NCI-H2107 treated with DMSO at 0.1 percent for 48 hours (cell line): ENCODE measurements at regions not wholly inside any gene's neighbourhood (a gene's known extent, or its start where the extent isn't known, plus 50 kb on each side); places are given as distances from the start of the nearest gene placed in this dataset.

Source experiments
- DNase-seq: peaks from one replicate; lab custom pipeline; 2025; ENCODE audit not compliant: unreplicated experiment; lab: John Stamatoyannopoulos, UW

DNA sequence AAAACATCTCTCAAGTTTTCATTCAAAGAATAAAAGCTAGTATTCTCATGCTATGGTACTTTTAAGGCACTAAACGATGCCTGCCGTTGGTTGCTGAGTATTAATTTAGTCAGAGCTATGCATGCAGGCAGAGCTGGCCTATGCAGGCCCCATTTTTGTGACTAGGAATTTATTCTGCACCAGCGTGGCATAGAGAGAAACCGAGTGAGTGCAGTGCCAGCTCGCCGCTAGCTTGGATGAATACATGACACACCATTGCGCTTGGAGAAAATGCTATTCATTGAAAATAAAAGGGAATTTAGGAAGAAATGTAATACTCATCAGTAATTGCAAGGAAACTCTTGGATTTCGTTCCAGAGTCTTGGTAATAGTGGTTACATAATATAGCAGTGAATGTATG, 231.6 kb upstream of the RBFOX1 start:
- no peak for DNase-seq

DNA sequence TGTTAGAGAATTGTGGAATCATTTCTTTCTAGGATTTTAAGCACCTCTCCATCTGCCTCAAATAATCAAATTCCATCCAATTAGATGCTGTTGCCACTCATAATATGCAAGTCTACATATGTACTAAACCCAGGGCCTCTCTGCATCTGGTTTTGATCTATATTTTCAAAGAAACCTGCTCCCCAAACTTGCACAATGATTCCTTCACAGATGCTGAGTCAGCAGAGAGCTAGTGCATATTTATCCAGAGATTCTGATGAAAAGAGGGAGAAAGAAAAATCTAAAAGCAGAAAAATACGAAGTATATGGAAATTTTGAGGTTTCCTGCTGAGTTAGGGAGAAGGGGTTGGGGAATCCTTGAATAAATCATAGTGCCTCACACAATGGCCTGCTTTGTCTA, 235.1 kb upstream of the RBFOX1 start:
- no peak for DNase-seq

DNA sequence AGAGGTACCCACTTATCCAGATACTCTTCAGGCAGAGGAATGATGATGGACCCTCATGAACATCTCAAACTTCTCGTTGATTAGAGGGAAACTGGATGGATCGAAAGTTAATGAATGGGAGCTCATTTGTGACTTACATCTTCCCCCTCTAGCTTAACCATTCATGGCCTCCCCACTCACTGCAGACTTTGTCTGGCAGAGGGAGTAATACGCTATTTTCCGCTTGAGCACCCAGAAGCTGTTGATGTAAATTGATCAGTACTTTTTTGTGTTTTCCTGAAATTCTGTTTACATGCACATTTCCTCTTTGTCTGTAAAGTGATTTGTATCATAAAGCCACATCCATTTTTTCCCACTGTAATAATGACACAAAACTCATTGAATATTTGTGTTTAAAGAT, 239.1 kb upstream of the RBFOX1 start:
- DNase-seq: no peak

DNA sequence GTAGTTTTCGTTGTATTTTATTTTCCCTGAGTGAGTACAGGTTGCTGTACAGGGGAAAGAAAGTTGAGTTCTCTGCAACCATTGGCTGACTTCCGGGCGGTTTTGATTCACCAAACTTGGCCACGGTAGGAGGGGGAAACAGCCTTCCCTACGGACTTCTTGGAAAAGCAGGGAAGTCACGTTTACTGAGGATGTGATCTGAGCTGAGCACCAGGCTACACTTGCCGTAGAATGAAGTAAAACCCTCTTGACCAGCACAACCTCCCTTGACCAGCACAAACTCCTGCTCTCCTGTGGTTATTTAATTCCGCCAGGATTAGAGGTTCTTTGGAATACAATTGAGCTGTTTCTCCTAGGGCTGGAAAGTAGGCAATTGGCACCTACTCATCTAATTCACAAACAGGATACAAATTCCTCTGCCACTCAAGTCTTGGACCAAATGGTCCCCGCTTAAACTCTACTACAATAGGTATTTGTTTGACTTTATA, 242.0 kb upstream of the RBFOX1 start:
- no peak for DNase-seq

DNA sequence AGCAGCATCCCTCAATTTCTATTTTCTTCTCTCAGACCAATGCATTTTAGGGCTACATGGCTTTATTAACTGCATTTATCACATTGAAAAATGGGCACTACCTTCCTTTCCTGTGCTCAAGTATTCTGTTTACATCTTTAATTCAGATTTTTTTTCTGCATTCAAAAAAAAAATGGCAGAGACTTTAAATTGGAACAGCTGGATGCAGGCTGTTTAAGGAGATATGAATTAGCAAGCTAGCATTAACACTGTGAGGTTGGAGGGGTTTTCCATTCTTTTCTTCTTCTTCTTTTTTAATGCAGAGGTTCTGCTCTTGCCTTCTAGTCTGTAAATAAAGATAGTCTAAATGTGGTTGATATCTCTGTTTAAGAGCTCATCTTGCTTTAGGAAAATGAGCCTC, 242.9 kb upstream of the RBFOX1 start:
- no peak for DNase-seq

DNA sequence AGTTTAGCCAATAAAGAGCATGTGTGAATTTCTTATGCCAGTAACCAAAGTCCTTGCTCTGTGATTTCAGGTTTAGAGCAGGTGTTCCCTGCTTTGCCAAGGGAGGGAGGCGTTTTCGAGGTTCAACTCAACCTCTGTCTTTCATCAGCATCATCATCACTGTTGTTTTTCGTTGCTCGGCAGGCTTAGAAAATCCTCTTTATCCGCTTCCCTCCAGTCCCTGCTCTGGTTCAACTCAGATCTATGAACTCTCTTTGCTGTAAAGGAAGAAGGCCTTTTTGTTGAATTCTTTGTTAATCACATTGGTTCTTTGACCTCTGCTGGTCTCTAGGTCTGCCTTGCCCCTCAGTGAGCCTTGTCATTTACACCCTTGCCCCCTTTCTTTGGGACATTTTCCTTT, 243.9 kb upstream of the RBFOX1 start:
- DNase-seq: no peak

DNA sequence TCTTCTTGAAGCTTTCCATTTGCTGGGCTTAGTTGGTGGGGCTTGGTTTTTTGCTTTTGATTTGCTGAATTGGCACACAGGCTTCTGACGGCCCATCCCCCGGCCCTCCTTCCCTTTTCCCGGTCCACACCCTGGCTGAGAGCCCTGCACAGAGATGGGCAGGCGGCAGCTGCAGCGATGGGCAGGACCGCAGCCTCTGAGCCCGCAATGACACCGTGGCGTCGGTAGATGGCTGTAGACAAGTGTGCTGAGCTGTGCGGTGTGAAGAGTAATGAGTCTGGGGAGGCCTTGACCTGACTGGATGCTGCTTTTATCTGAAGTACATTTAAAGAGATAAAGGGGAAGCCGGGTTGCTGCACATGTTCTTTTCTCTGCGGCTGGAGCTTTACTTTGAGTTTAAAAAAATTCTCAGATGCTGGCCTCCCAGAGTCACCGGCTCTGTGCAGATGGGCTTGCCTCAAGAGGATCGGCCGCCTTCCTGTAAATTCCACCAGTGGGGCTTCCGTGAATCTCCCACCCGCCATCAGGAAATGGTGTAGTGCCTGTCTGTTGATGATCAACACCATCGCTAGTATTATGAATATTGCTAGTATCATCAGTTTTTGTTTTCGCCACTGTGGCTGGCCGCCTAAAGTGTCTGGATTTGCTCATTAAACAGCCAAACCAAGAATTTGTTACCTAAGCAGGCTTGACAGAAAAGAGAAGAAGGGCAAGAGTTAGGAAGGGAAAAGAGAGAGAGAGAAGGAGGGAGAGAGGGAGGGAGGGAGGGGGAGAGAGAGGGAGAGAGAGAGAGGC, 245.6 kb upstream of the RBFOX1 start:
- DNase-seq: no peak

DNA sequence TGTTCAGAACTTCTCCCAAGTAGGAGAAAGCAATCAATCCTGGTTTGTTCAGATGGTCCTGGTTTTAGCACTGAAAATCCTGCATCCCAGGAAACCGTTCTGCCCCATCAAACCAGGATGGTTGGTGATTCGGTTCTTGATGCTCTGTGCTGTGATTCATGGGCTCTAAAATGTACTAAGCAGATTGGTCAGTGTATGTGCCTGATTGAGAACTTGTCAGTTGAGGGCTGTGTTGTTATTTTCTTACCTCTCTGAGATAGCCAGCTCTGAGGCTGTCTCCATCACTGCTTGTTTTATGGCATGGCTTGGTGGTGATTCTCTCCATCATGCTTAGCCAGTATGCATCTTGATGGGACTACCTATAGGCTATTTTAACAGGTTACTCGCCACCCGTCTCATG, 246.9 kb upstream of the RBFOX1 start:
- DNase-seq: no peak

DNA sequence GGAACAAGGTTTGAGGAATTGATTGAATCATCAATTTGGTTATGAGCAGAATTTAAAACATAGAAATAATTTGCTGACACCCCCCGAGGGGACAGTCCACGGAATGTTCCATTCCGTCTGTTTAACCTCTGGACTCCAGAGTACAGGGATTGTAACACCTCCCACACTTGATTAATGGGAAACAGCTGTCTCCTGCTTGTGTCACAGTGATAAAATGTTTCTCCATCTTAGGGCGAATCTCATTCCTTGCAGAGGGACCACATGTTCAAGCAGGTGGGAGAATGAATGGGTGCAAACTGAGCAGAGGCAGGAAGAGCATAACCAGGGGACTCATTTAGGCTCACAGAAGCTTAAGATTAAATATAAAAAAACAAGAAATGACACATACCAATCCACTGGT, 249.5 kb upstream of the RBFOX1 start:
- no peak for DNase-seq

DNA sequence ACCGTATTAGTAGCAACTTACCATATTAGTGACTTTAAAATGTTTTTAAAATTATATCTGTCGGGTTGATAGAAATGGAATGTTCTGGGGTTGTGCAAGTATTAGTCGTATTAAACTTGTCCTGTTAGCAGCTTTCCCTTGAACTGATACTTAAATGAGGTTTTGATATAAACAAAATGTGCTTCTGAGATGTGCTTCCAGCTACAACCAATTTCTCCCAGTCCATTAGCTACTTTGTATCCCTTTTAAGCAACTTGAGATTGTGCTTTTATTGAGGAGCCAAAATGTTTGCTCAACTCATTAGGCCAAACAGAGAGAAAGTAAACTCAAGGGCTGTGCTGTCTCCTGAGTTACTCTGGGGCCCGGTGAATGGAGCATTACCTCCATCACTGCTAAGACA, 255.0 kb upstream of the RBFOX1 start:
- no peak for DNase-seq

DNA sequence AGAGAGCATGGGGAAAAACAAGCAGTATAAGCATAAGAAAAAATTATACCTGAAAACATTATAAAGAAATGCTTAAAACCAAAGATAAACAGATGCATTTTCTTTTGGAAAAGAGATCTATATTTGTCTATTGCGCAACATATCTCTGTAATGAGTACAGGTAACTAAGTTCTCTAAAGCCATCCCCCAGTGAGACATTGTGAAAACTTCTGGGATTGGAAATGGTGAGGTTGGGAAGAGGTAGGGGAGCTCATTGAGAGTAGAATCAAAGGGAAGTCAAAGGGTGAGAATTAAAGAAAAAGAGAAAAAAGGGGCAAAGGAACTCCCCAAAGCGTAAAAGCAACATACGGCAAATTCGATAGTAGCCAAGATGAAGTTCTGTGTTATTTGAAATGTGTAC, 257.9 kb upstream of the RBFOX1 start:
- no peak for DNase-seq

DNA sequence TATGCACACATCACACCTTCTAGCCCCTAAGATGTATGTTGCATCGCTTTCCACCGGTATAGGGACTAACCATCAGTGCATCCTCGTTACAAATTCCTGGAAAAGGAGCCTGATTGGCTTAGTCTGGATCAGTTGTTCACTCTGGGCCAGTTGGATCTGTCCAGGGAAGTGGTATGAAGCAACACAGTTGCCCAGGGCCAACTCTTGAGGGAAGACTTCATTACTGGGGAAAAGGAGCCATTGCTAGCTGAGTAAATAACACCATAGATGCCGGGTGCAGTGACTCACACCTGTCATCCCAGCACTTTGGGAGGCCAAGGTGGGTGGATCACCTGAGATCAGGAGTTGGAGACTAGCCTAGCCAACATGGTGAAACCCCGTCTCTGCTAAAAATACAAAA, 275.2 kb upstream of the RBFOX1 start:
- no peak for DNase-seq

DNA sequence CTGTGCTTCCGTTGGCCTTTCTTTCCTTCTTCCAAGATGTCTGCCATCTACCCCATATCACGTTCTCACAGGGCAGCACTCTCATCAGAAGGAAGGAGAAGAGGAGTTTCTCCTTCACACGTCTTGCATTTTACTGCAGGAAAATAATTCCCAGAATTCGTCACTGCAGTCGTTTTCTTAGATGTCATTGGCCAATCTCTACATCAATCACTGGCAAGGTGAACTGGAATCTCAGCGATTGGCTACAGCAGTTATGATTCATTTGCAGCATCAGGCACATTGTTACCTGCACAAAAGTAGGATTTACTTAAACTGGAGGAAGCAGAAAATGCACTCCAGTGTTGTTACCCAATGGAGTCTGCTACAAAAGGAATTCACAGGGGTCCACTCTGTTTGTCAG, 277.2 kb upstream of the RBFOX1 start:
- no peak for DNase-seq

DNA sequence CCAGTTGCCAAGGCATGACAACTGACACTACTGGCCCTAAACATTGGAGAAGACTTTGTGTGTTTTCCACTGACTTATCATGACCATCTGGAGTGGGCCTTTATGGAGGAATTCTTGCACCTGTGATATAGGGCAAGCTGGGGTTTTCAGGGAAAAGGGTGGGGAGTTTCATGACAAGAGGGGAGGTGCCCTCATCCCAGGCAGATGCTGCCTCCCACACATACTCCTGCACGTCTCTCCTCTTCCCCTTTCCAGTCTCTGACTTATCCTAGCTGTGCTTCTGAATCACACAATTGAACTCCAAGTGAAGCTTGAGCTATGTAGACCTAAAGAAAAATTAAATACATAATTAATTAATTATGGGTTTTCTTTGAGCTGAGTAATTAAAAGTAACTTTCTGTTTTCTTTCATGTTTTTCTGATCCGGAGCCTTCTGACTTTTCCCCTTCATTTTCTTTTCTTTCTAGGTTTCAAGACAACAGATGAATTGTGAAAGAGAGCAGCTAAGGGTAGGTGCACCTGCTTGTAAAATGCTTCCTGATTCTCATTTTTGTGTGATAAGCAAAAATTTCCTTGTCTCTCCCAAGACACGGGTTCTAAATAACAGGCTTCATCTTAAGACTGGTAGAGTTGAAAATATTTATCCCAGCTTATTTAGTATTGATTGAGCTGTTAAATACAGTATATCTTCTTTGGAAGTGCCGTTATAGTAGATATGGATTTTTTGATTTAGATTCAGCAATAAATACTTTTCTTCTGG, 280.9 kb upstream of the RBFOX1 start:
- DNase-seq: no peak

DNA sequence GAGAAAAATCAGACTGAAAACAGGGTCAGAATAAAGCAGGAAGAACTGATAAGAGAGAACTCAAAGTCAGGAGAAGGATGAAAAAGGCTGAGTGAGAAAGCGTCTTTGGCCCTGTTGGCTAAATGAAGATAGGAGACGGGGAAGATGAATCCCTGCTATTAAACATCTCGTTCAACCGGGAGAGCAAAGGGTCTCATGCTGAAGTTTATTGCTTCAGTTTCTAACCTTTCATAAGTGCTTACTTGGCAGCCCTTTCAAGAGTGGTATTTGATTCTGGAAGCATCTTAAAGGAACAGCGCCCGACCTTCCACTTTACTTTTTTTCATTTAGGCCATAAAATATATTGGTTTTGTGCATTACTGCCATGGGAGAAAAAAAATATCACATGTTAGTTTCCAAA, 288.3 kb upstream of the RBFOX1 start:
- no peak for DNase-seq

DNA sequence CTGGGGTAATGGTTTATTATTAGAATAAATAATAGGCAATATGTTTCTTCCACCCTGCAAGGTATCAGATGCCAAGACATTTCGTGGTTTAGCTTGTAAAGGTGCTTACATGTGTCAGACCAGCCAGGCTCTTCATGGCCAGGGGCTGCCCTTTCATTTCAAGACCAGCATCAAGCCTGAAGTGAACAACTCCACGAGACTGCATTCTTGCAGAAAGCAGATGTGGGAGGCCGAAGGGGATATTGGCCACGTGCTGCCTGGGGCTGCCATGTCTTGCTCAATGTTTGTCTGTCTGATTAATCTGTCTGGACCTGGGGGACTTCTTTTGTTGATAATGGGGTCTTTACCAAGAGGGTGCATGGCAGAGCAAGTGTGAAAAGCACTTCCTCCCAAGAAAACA, 294.2 kb upstream of the RBFOX1 start:
- DNase-seq: no peak

DNA sequence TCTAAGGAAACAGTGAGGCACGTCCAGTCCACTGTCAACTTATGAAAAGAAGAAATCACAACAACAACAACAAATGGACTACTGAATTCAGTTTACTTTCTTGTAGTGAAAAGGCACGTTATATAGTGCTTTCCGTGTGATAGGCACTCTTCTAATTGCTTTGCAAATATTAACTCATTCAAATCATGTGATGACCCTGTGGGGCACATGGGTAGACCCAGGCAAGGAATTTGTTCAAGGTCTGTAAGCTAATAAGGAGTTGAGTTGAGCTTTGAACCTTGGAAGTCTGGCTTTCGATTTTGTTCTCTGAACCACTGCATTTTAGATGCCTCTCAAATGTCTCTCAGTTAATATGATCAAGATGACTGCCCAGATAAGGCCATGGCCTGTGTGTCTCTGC, 295.1 kb upstream of the RBFOX1 start:
- DNase-seq: no peak

DNA sequence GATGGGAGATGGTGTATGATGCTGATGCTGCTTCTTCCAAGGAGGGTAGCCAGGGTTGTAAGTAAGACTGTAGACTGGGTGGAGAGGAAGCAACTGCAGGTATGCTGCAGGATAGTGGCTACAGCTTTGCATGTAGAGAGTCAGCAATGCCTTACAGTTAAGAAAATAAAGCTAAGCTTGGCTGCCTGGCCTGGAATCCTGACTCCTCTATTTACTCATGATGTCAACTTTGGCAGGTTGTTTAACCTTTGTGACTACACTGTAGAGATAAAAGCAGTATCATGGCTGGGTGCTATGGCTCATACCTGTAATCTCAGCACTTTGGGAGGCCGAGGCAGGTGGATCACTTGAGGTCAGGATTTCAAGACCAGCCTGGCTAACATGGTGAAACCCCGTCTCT, 301.6 kb upstream of the RBFOX1 start:
- DNase-seq: no peak

DNA sequence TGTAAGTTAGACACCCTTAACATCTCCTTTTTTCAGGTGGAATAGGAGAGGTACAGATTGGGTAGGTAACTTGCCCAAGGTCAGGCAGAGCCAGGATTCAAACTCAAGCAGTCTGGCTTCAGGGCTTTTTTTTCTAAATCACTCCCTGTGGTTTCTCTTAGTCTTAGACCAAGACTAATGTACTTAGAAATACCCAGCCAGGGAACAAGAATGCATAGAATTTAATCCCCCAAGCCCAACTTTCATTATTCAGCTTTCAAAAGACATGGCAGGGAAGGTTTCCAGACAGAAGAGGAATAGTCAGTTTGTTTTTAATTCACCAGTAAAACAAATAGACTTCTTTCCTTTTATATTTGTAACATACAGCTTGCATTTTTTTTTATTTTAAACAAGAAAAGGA, 305.2 kb upstream of the RBFOX1 start:
- no peak for DNase-seq

DNA sequence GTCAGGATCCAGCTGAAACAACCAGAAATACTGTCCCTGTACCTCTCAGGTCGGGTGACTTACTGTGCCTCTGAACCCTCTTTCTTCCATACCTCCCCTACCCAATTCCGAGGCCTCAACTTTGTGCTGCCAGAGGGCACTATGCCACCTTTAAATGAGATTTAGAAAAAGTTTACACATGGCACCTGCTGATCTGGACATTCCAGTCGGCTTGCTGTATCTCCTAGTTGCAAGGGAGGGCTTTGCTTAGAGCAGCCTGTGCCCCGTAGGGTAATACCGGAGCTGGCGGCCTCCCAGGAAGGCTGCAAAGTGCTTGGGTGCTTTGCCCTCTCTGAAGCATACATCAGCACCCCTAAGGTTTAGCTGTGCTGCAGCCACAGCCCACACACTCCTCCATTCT, 306.0 kb upstream of the RBFOX1 start:
- DNase-seq: no peak

DNA sequence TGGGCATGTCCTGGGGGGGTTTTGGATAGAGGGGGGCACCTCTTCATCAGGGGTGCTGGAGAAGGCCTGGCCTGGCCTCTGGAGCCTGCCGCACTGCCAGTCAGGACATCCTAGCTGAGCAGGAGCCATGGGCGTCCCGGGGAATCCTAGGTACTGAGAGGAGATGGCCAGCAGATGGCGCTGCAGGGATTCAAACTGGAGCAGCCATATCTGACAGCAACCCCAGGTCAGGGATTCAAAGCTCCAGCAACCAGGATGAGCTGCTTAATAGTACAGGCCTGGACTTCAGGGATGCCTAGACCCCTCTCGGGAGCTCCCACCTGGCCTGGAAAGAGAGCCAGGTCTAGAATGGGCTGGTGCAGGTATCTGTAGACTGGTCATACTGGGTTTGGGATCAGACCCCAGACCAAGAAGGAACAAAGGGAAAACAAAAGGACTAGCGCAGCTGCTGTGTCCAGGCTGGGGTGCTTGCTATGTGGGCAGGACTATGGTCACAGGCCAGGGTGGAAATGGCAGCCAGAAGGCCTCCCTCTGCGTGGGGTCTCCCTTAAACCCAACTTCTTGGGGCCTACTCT, 306.9 kb upstream of the RBFOX1 start:
- peak; percentile 4 for DNase-seq

DNA sequence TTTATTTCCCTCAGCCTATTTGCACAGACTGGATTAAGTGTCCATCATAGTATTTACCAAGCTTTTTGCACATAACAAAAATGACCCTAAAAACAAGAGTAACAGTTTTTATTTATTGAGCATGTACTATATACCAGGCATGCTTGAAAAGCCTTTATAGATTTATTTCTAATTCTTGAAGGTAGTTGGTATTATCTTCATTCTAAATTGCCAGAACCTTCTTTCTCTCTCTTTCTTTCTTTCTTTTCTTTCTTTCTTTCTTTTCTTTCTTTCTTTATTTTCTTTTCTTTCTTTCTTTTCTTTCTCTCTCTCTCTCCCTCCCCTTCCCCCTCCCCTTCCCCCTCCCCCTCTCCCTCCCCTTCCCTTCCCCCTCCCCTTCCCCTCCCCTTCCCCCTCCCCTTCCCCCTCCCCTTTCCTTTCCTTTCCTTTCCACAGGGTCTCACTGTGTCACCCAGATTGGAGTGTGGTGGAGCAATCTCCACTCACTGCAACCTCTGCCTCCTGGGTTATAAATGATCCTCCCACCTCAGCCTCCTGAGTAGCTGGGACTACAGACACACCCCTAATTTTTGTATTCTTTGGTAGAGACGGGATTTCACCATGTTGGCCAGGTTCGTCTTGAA, 310.9 kb upstream of the RBFOX1 start:
- no peak for DNase-seq
